OCI-LY3 (cell line): ENCODE measurements at regions not wholly inside any gene's neighbourhood (a gene's known extent, or its start where the extent isn't known, plus 50 kb on each side); places are given as distances from the start of the nearest gene placed in this dataset.

Experiments used
- H2AFZ ChIP-seq: fragments of 200-600, 300-600 bp; shearing (Covaris generic); 2 replicates; pipeline ENCODE4 v1.6.0; 2014; ENCODE audit warnings: antibody characterized with exemption, low read depth, low read length
- H3K27ac ChIP-seq: fragments of 200-600, 300-600 bp; sonication (generic); 2 replicates; pipeline ENCODE4 v1.5.1; 2014; ENCODE audit warnings: mild to moderate bottlenecking, low read length, moderate library complexity, mixed read lengths
- H3K27me3 ChIP-seq: fragments of 200-600, 300-600 bp; sonication (generic); 2 replicates; pipeline ENCODE4 v1.6.1; 2014; ENCODE audit warnings: low read depth, low read length, mixed read lengths
- H3K36me3 ChIP-seq: fragments of 200-600, 300-600 bp; sonication (generic); replicated peaks from 2 replicates; pipeline ENCODE3; 2014; ENCODE audit warnings: low read depth, low read length, mixed read lengths
- H3K4me1 ChIP-seq: fragments of 300-600, 200-600 bp; sonication (generic); 2 replicates; pipeline ENCODE4 v1.6.1; 2014; ENCODE audit warnings: low read length, mixed read lengths
- H3K4me2 ChIP-seq: fragments of 200-600, 300-600 bp; sonication (generic); 2 replicates; pipeline ENCODE4 v1.6.1; 2014; ENCODE audit warnings: low read length, mixed read lengths
- H3K4me3 ChIP-seq: fragments of 300-600, 200-600 bp; sonication (generic); 2 replicates; pipeline ENCODE4 v1.5.1; 2014; ENCODE audit warnings: antibody characterized with exemption, mild to moderate bottlenecking, low read length, moderate library complexity
- H3K79me2 ChIP-seq: fragments of 300-600, 200-600 bp; shearing (Covaris generic); 2 replicates; pipeline ENCODE4 v1.6.1; 2014; ENCODE audit warnings: mild to moderate bottlenecking, low read length, mixed read lengths
- H3K9ac ChIP-seq: fragments of 300-600, 200-600 bp; shearing (Covaris generic); 2 replicates; pipeline ENCODE4 v1.6.0; 2014; ENCODE audit warnings: mild to moderate bottlenecking, low read length, moderate library complexity
- H3K9me3 ChIP-seq: fragments of 200-600, 300-600 bp; shearing (Covaris generic); 2 replicates; pipeline ENCODE4 v1.6.1; 2014; ENCODE audit warnings: low read length, mixed read lengths; ENCODE audit not compliant: insufficient read depth
- H4K20me1 ChIP-seq: fragments of 200-600, 300-600 bp; sonication (generic); 2 replicates; pipeline ENCODE4 v1.6.1; 2016; ENCODE audit warnings: low read length, mixed read lengths; ENCODE audit not compliant: insufficient read depth
- EZH2phosphoT487 ChIP-seq: fragments of 200-600 bp; shearing (Covaris generic); IDR thresholded peaks from 2 replicates; pipeline ENCODE4 v1.6.1; 2018; ENCODE audit warnings: antibody characterized with exemption, mixed run types, low read depth
- TF ChIP-seq, protein P1 (sequence below): fragments of 200-600, 300-600 bp; sonication (generic); IDR thresholded peaks from 2 replicates; pipeline ENCODE4 v1.5.1; 2014; ENCODE audit warnings: antibody characterized with exemption, low read length, low read depth

DNA sequence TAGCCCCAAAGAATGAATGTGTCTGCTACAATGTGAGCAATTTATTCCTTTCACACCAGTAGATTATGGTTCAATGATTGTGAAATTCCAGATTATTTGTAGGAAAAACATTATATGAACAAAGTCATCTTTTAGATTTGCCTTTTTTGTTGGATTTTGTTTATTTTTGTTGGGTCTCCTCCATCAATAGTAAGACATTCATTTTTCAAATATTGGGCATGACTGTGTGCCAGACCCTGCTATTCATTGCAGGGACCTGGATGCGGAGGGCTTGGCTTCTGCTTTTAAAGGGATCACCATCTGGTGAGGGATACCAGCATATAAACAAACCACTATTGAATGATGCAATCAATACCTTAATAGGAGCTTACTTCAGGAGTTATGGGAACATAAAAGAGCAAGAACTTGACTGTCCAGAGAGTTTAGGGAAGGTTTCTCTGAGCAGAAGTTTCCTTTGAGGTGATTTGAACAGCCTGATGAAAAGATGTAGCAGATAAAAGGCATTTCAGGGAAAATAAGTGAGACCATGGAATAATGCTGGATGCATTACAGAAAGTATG, 486.7 kb downstream of the EPHA4 start:
- no peak overlapping the region for H3K27ac ChIP-seq
- TF ChIP-seq, protein P1, sequence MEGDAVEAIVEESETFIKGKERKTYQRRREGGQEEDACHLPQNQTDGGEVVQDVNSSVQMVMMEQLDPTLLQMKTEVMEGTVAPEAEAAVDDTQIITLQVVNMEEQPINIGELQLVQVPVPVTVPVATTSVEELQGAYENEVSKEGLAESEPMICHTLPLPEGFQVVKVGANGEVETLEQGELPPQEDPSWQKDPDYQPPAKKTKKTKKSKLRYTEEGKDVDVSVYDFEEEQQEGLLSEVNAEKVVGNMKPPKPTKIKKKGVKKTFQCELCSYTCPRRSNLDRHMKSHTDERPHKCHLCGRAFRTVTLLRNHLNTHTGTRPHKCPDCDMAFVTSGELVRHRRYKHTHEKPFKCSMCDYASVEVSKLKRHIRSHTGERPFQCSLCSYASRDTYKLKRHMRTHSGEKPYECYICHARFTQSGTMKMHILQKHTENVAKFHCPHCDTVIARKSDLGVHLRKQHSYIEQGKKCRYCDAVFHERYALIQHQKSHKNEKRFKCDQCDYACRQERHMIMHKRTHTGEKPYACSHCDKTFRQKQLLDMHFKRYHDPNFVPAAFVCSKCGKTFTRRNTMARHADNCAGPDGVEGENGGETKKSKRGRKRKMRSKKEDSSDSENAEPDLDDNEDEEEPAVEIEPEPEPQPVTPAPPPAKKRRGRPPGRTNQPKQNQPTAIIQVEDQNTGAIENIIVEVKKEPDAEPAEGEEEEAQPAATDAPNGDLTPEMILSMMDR, result no peak
- TF ChIP-seq EZH2phosphoT487, result no peak
- H3K4me2 ChIP-seq, result no peak overlapping the region
- H3K4me3 ChIP-seq, result no peak overlapping the region
- H4K20me1 ChIP-seq, result no peaks in the 10 kb centered on the region
- no peaks in the 10 kb centered on the region for H3K4me1 ChIP-seq
- no peaks in the 10 kb centered on the region for H3K36me3 ChIP-seq
- no peaks in the 10 kb centered on the region for H3K27me3 ChIP-seq
- H2AFZ ChIP-seq, result no peak overlapping the region
- no peak overlapping the region for H3K9ac ChIP-seq
- H3K79me2 ChIP-seq, result no peaks in the 10 kb centered on the region
- H3K9me3 ChIP-seq, result no peaks in the 10 kb centered on the region

DNA sequence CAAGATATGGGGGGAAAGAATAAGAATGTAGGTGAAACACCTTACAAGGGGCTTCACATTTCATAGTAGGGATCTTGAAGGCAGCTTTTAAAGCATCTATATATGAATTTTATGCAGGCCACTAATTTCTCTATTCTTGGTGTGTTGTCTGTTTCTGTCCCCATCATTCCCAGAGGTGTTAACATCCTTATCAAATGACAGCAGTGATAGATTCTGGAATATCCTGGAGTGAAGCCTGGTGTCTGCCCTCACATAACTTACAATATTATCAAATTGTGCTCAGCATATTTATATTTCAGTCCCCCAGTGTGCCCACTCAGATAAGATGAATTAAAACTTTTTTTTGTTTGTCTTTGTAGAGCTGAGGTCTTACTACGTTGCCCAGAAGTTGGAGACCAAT, 486.2 kb downstream of the EPHA4 start:
- H3K79me2 ChIP-seq, result no peaks in the 10 kb centered on the region
- TF ChIP-seq EZH2phosphoT487, result no peak
- TF ChIP-seq, protein P1, result no peak
- H3K9me3 ChIP-seq, result no peaks in the 10 kb centered on the region
- H3K27ac ChIP-seq, result no peak overlapping the region
- no peaks in the 10 kb centered on the region for H3K4me1 ChIP-seq
- no peak overlapping the region for H3K9ac ChIP-seq
- H4K20me1 ChIP-seq, result no peaks in the 10 kb centered on the region
- no peak overlapping the region for H3K4me3 ChIP-seq
- no peak overlapping the region for H3K4me2 ChIP-seq
- H3K27me3 ChIP-seq, result no peaks in the 10 kb centered on the region
- H2AFZ ChIP-seq, result no peak overlapping the region
- no peaks in the 10 kb centered on the region for H3K36me3 ChIP-seq

DNA sequence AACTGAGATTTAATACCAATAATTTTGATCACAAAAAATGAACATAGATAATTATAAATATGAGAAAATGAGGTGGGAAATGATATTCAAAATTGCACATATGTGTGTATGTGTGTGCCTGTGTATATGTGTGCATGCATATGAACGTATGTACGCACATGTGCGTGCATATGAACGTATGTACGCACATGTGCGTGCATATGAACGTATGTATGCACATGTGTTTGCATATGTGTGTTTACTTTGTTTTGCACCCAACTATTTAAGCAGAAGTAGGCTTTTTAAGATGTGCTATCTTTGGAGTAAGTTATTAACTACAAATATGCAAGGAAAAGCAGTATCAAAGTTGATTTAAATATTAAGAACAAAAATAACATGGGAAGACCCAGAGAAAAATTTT, 484.3 kb downstream of the EPHA4 start:
- no peaks in the 10 kb centered on the region for H3K4me1 ChIP-seq
- no peaks in the 10 kb centered on the region for H3K9me3 ChIP-seq
- H3K36me3 ChIP-seq, result no peaks in the 10 kb centered on the region
- no peak overlapping the region for H2AFZ ChIP-seq
- H3K4me3 ChIP-seq, result no peak overlapping the region
- no peaks in the 10 kb centered on the region for H3K27me3 ChIP-seq
- H3K4me2 ChIP-seq, result no peak overlapping the region
- no peak overlapping the region for H3K9ac ChIP-seq
- H3K27ac ChIP-seq, result no peak overlapping the region
- no peaks in the 10 kb centered on the region for H3K79me2 ChIP-seq
- no peaks in the 10 kb centered on the region for H4K20me1 ChIP-seq
- TF ChIP-seq EZH2phosphoT487, result no peak
- TF ChIP-seq, protein P1, result no peak

DNA sequence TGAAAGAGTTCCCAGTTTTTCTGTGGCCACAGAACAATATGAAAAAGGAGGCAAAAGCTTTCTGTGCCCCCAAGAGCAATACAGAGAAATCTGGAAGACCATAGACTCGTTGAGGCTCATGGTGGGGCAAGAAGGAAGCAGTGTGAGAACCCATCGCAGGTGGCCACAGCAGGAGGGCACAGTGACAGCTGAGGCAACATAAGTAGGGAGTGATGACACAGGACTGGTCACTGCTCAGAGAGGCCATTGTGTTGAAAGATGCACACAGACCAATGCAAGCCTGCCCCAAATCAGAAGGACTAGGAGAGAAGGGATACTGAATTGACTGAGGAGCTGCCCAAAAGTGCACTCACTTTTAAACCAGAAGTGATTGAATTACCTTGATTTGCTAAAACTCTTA, 483.6 kb downstream of the EPHA4 start:
- H2AFZ ChIP-seq, result no peak overlapping the region
- no peaks in the 10 kb centered on the region for H3K27me3 ChIP-seq
- no peaks in the 10 kb centered on the region for H3K36me3 ChIP-seq
- TF ChIP-seq EZH2phosphoT487, result no peak
- TF ChIP-seq, protein P1, result no peak
- no peak overlapping the region for H3K27ac ChIP-seq
- H3K9ac ChIP-seq, result no peak overlapping the region
- H3K4me1 ChIP-seq, result no peaks in the 10 kb centered on the region
- H3K4me2 ChIP-seq, result no peak overlapping the region
- H4K20me1 ChIP-seq, result no peaks in the 10 kb centered on the region
- no peaks in the 10 kb centered on the region for H3K9me3 ChIP-seq
- no peaks in the 10 kb centered on the region for H3K79me2 ChIP-seq
- no peak overlapping the region for H3K4me3 ChIP-seq
